ENCODE measurements at regions not wholly inside any gene's neighbourhood (a gene's known extent, or its start where the extent isn't known, plus 50 kb on each side); places are given as distances from the start of the nearest gene placed in this dataset.

GRCh38 chr12:124434951-124435805 lies 132.2 kb downstream of the NCOR2 start:
- H3K4me1 ChIP-seq, result no peaks in the 10 kb centered on the region
- no peak for DNase-seq
- no peak for TF ChIP-seq CTCF (IDR thresholded peaks at IDR 0.05)
- no peak for TF ChIP-seq POLR2A (IDR thresholded peaks at IDR 0.05)
- intact Hi-C loops (cut with DNase I), result no loop called here
- no peak overlapping the region for H3K4me3 ChIP-seq
- 80 to 83% methylated on average over 12 to 17 of the region's 17 CpGs for WGBS, 2 donors
- H3K9me3 ChIP-seq, result no peaks in the 10 kb centered on the region
- peaks cover 0 to 3% of the 10 kb centered on the region in 2 donors for H3K36me3 ChIP-seq (replicated peaks in 1 of 2; ENCODE audit: insufficient read depth in 1 of 2, low read depth in 2 of 2)
- no peak for ATAC-seq
- H3K27me3 ChIP-seq, result no peaks in the 10 kb centered on the region
- no peak overlapping the region for H3K27ac ChIP-seq

GRCh38 chr12:124434354-124434753 lies 133.1 kb downstream of the NCOR2 start:
- Histone ChIP-seq H3K36me3 (replicated peaks in 1 of 2; ENCODE audit: insufficient read depth in 1 of 2, low read depth in 2 of 2) (peaks cover 0 to 6% of the 10 kb centered on the region in 2 donors), H3K27me3 (no peaks in the 10 kb centered on the region), H3K4me3 (no peak overlapping the region), H3K4me1 (no peaks in the 10 kb centered on the region), H3K27ac (no peak overlapping the region), H3K9me3 (no peaks in the 10 kb centered on the region)
- TF ChIP-seq POLR2A (IDR thresholded peaks at IDR 0.05), result no peak
- no peak for TF ChIP-seq CTCF (IDR thresholded peaks at IDR 0.05)
- ATAC-seq (no peak), DNase-seq (no peak)
- intact Hi-C loops (cut with DNase I), result no loop called here
- 88 to 89% methylated on average over 10 of the region's 10 CpGs for WGBS, 2 donors

- 50 to 75% methylated on average over 2 to 8 of the region's 8 CpGs for WGBS, 2 donors
- H3K27me3 ChIP-seq, result no peaks in the 10 kb centered on the region
- H3K36me3 ChIP-seq (replicated peaks in 1 of 2; ENCODE audit: insufficient read depth in 1 of 2, low read depth in 2 of 2), result peaks cover 0 to 6% of the 10 kb centered on the region in 2 donors
- intact Hi-C loops (cut with DNase I), result no loop called here
- no peak overlapping the region for H3K4me3 ChIP-seq
- H3K9me3 ChIP-seq, result no peaks in the 10 kb centered on the region
- H3K4me1 ChIP-seq, result no peaks in the 10 kb centered on the region
- ATAC-seq (no peak), DNase-seq (no peak)
- H3K27ac ChIP-seq, result no peak overlapping the region
- TF ChIP-seq POLR2A (IDR thresholded peaks at IDR 0.05) (no peak), CTCF (IDR thresholded peaks at IDR 0.05) (no peak)
Measured at GRCh38 chr12:124433879-124434278, 133.5 kb downstream of the NCOR2 start.

GRCh38 chr12:124433147-124433874 lies 134.1 kb downstream of the NCOR2 start:
- no peaks in the 10 kb centered on the region for H3K9me3 ChIP-seq
- no peak for ATAC-seq

More at GRCh38 chr12:124433147-124433874, 134.1 kb downstream of the NCOR2 start:
- intact Hi-C loops (cut with DNase I), result no loop called here
- Histone ChIP-seq H3K4me3 (no peak overlapping the region), H3K36me3 (replicated peaks in 1 of 2; ENCODE audit: insufficient read depth in 1 of 2, low read depth in 2 of 2) (peaks cover 0 to 6% of the 10 kb centered on the region in 2 donors), H3K27ac (peak overlapping the region in 1 of 4 donors; percentile 14), H3K4me1 (no peaks in the 10 kb centered on the region), H3K27me3 (no peaks in the 10 kb centered on the region)
- TF ChIP-seq POLR2A (IDR thresholded peaks at IDR 0.05), result no peak
- no peak for TF ChIP-seq CTCF (IDR thresholded peaks at IDR 0.05)
- WGBS, 2 donors, result 82 to 100% methylated on average over 1 to 17 of the region's 22 CpGs
- DNase-seq, result no peak
